DND-41 (cell line): ENCODE measurements at regions not wholly inside any gene's neighbourhood (a gene's known extent, or its start where the extent isn't known, plus 50 kb on each side); places are given as distances from the start of the nearest gene placed in this dataset.

ENCODE experiments used
- EZH2 ChIP-seq: IDR thresholded peaks from 3 replicates; pipeline ENCODE4 v1.6.1; 2012; ENCODE audit warnings: borderline replicate concordance, low read depth, mild to moderate bottlenecking, moderate library complexity, low read length, inconsistent platforms; ENCODE audit not compliant: severe bottlenecking
- TF ChIP-seq, protein P1 (sequence below): IDR thresholded peaks from 2 replicates; pipeline ENCODE4 v1.5.1; 2012; ENCODE audit warnings: borderline replicate concordance, low read length, moderate library complexity, mild to moderate bottlenecking; ENCODE audit not compliant: poor library complexity, severe bottlenecking; ENCODE audit errors: extremely low read depth

DNA sequence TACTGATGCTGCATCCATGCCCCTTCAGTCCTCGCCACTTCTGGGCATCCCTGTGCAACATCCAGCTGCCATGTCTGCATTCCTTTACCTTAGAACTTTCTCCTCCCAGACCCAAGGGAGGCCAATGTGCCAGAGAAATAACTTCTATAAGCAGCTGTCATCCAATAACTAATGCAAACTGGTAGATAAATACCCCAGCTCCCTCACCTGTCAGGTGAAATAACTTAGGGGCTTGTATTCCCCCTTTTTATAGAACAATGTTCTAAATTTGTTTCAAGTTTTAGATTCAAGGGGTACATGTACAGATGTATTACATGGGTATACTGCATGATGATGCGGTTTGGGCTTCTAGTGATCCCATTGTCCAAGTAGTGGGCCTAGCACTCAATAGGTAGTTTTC is 880.1 kb downstream of the UQCRFS1 start:
- TF ChIP-seq, protein P1, sequence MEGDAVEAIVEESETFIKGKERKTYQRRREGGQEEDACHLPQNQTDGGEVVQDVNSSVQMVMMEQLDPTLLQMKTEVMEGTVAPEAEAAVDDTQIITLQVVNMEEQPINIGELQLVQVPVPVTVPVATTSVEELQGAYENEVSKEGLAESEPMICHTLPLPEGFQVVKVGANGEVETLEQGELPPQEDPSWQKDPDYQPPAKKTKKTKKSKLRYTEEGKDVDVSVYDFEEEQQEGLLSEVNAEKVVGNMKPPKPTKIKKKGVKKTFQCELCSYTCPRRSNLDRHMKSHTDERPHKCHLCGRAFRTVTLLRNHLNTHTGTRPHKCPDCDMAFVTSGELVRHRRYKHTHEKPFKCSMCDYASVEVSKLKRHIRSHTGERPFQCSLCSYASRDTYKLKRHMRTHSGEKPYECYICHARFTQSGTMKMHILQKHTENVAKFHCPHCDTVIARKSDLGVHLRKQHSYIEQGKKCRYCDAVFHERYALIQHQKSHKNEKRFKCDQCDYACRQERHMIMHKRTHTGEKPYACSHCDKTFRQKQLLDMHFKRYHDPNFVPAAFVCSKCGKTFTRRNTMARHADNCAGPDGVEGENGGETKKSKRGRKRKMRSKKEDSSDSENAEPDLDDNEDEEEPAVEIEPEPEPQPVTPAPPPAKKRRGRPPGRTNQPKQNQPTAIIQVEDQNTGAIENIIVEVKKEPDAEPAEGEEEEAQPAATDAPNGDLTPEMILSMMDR: no peak
- TF ChIP-seq EZH2: no peak
